DOHH2 (cell line): ENCODE measurements at regions not wholly inside any gene's neighbourhood (a gene's known extent, or its start where the extent isn't known, plus 50 kb on each side); places are given as distances from the start of the nearest gene placed in this dataset.
"Not testable (repeated sequence)": the region's sequence is repeated elsewhere in the genome, so short reads cannot be mapped to it uniquely, and the experiment has no call there.

ENCODE experiments used
- H3F3A ChIP-seq: fragments of 200-600 bp; sonication (generic), shearing (Covaris generic); 2 replicates; pipeline ENCODE4 v1.6.0; 2016; ENCODE audit warnings: antibody characterized with exemption, mild to moderate bottlenecking; ENCODE audit not compliant: control insufficient read depth, insufficient read depth
- H3K27ac ChIP-seq: fragments of 200-600 bp; sonication (generic); 2 replicates; pipeline ENCODE4 v1.5.1; 2014; ENCODE audit warnings: low read depth, mild to moderate bottlenecking, low read length, moderate library complexity
- H3K27me3 ChIP-seq: fragments of 200-600 bp; sonication (generic); 2 replicates; pipeline ENCODE4 v1.6.1; 2014; ENCODE audit warnings: mild to moderate bottlenecking, low read length, mixed read lengths; ENCODE audit not compliant: control insufficient read depth
- H3K36me3 ChIP-seq: fragments of 200-600 bp; sonication (generic); 2 replicates; pipeline ENCODE4 v1.6.1; 2014; ENCODE audit warnings: mild to moderate bottlenecking, low read length, moderate library complexity, mixed read lengths; ENCODE audit not compliant: control insufficient read depth
- H3K4me1 ChIP-seq: fragments of 200-600 bp; sonication (generic); 2 replicates; pipeline ENCODE4 v1.6.1; 2014; ENCODE audit warnings: mild to moderate bottlenecking, low read length, mixed read lengths; ENCODE audit not compliant: control insufficient read depth
- H3K4me2 ChIP-seq: fragments of 200-600 bp; sonication (generic); 2 replicates; pipeline ENCODE4 v1.6.0; 2014; ENCODE audit warnings: mild to moderate bottlenecking, low read length, moderate library complexity
- H3K4me3 ChIP-seq: fragments of 200-600 bp; sonication (generic); 2 replicates; pipeline ENCODE4 v1.5.1; 2014; ENCODE audit warnings: mild to moderate bottlenecking, low read length, mixed read lengths
- H3K79me2 ChIP-seq: fragments of 200-600 bp; sonication (generic); 2 replicates; pipeline ENCODE4 v1.6.1; 2014; ENCODE audit warnings: mild to moderate bottlenecking, low read length, mixed read lengths; ENCODE audit not compliant: control insufficient read depth
- H3K9me2 ChIP-seq: fragments of 200-600 bp; sonication (generic); replicated peaks from 2 replicates; pipeline ENCODE4 v1.6.1; 2014; ENCODE audit warnings: mild to moderate bottlenecking, low read length, mixed read lengths; ENCODE audit not compliant: control insufficient read depth
- H3K9me3 ChIP-seq: fragments of 200-600 bp; sonication (generic); 2 replicates; pipeline ENCODE4 v1.6.1; 2014; ENCODE audit warnings: antibody characterized with exemption, low read length, mixed read lengths; ENCODE audit not compliant: control insufficient read depth, insufficient read depth
- H4K20me1 ChIP-seq: fragments of 200-600 bp; sonication (generic); 2 replicates; pipeline ENCODE4 v1.6.0; 2014; ENCODE audit warnings: low read depth, mild to moderate bottlenecking, antibody characterized with exemption, low read length, moderate library complexity; ENCODE audit not compliant: control insufficient read depth, insufficient read depth
- CTCF ChIP-seq: fragments of 200-600 bp; sonication (generic); IDR thresholded peaks from one replicate; pipeline ENCODE4 v1.5.1; 2014; ENCODE audit warnings: antibody characterized with exemption, mild to moderate bottlenecking, low read depth, low read length; ENCODE audit not compliant: poor library complexity, severe bottlenecking
- EZH2phosphoT487 ChIP-seq: fragments of 200-600 bp; sonication (generic); IDR thresholded peaks from 2 replicates; pipeline ENCODE4 v1.6.1; 2017; ENCODE audit warnings: borderline replicate concordance, mild to moderate bottlenecking, antibody characterized with exemption, low read length, moderate library complexity, mixed read lengths

DNA sequence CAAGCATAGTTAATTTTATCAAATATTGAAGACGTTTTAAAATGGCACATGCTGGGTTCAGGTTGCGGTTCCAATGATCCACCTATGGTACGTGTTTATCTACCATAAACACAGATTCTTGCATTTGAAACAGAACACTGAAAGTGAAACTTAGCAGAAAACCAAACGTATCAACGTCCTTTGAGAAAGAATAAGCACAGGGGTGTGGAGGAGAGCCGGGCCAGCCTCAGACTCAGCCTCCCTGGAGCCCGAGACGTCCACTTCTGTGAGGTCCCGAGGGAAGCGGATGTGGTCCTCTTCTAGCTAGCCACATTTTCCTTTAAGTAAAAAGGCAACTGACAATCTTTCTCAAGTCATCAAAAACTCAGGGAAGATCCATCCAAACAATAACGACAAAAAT is 195.9 kb downstream of the RTP5 start:
- Histone ChIP-seq H3F3A (no peaks in the 10 kb centered on the region), H3K4me3 (no peak overlapping the region), H3K79me2 (no peaks in the 10 kb centered on the region), H3K9me3 (no peaks in the 10 kb centered on the region), H3K9me2 (no peaks in the 10 kb centered on the region), H3K27me3 (no peaks in the 10 kb centered on the region; the same call in 1 of the 2 replicates), H3K36me3 (no peaks in the 10 kb centered on the region), H3K27ac (no peak overlapping the region), H3K4me2 (no peak overlapping the region), H4K20me1 (no peaks in the 10 kb centered on the region), H3K4me1 (no peaks in the 10 kb centered on the region)
- TF ChIP-seq EZH2phosphoT487, result no peak
- no peak for TF ChIP-seq CTCF

DNA sequence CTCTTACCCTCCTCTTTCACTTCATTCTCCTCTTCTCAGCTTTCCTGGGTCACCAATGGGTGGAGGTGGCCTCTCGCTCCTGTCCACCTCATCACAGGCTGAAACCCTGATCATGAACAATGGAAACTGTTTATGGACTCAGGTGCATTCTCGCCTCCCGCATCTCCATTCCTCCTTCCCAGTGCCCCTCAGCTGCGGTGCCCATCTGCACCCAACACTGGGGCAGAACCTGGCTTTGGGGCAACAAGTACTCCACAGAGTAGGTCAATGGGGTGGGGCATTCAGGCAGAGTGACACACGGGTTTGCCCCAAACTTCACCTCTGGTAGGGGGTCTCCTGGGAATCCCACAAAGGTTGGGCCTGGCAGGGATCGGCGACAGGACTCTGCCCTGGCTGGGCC is 199.5 kb downstream of the RTP5 start:
- Histone ChIP-seq H3K4me3 (no peak overlapping the region), H3K79me2 (no peaks in the 10 kb centered on the region), H4K20me1 (no peaks in the 10 kb centered on the region), H3K27ac (no peak overlapping the region), H3K9me2 (no peaks in the 10 kb centered on the region), H3K4me2 (no peak overlapping the region), H3F3A (no peaks in the 10 kb centered on the region), H3K36me3 (no peaks in the 10 kb centered on the region), H3K27me3 (no peaks in the 10 kb centered on the region), H3K4me1 (no peaks in the 10 kb centered on the region), H3K9me3 (no peaks in the 10 kb centered on the region)
- TF ChIP-seq CTCF (no peak), EZH2phosphoT487 (no peak)

GRCh38 chr2:242069938-242070395 is 200.4 kb downstream of the RTP5 start:
- not testable (repeated sequence) for H3K4me2 ChIP-seq, H4K20me1 ChIP-seq, H3K79me2 ChIP-seq, H3K9me2 ChIP-seq, H3K4me1 ChIP-seq, H3K36me3 ChIP-seq, H3K27ac ChIP-seq, H3F3A ChIP-seq, H3K9me3 ChIP-seq, H3K4me3 ChIP-seq, H3K27me3 ChIP-seq

GRCh38 chr2:242070726-242071125 is 201.2 kb downstream of the RTP5 start:
- H3K4me3 ChIP-seq, H3K79me2 ChIP-seq, H3K27ac ChIP-seq, H3K4me2 ChIP-seq, H4K20me1 ChIP-seq, H3K9me2 ChIP-seq, H3K27me3 ChIP-seq, H3K4me1 ChIP-seq, H3F3A ChIP-seq, H3K9me3 ChIP-seq, H3K36me3 ChIP-seq: not testable (repeated sequence)

DNA sequence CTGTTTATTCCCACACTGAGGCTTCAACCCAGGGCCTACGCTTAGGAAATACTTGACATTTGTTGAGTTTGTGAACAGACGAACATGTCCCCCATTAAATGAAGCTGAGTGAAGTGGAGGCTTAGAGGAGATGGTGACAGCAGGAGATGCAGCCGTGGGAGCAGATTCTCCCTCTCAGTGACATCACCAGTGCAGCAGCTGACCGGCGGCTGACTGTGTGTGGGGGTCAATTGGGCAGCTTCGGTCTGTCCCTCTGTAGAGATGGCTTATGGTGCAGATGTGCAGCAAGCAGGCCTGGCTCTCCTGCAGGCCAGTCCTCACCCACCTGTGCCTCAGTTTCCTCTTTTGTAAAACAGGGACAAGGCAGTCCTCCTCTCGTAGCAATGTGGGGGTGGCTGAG is 201.8 kb downstream of the RTP5 start:
- H3K79me2 ChIP-seq, H3K4me2 ChIP-seq, H3F3A ChIP-seq, H3K36me3 ChIP-seq, H3K4me3 ChIP-seq, H3K9me2 ChIP-seq, H3K27ac ChIP-seq, H3K27me3 ChIP-seq, H3K4me1 ChIP-seq, H3K9me3 ChIP-seq, H4K20me1 ChIP-seq: not testable (repeated sequence)

DNA sequence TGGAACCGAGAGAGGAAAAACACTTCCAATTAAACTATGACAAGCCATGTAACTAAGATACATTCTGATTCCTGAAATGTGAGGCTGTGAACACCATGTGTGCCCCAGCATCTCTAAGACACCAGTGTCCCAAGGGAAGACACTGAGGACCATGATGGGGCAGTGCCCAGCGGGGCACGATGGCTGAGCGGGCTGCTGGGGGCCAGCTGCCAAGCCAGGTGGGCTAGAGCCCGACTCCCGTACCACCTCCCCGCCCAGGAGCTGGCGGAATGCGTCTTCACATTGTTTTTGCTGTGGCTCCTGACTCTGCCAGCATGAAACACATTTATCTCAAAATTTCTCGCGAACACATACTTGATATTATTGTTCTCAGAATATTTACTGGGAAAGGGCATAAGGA is 202.4 kb downstream of the RTP5 start:
- not testable (repeated sequence) for H3K36me3 ChIP-seq, H3K9me3 ChIP-seq, H3F3A ChIP-seq, H3K4me2 ChIP-seq, H3K4me3 ChIP-seq, H3K27ac ChIP-seq, H3K4me1 ChIP-seq, H3K27me3 ChIP-seq, H3K79me2 ChIP-seq, H4K20me1 ChIP-seq, H3K9me2 ChIP-seq
